OCI-LY3 (cell line): ENCODE measurements at regions not wholly inside any gene's neighbourhood (a gene's known extent, or its start where the extent isn't known, plus 50 kb on each side); places are given as distances from the start of the nearest gene placed in this dataset.

Source experiments
- EZH2phosphoT487 ChIP-seq: fragments of 200-600 bp; shearing (Covaris generic); IDR thresholded peaks from 2 replicates; pipeline ENCODE4 v1.6.1; 2018; ENCODE audit warnings: antibody characterized with exemption, mixed run types, low read depth
- TF ChIP-seq, protein P1 (sequence below): fragments of 200-600, 300-600 bp; sonication (generic); IDR thresholded peaks from 2 replicates; pipeline ENCODE4 v1.5.1; 2014; ENCODE audit warnings: antibody characterized with exemption, low read length, low read depth

DNA sequence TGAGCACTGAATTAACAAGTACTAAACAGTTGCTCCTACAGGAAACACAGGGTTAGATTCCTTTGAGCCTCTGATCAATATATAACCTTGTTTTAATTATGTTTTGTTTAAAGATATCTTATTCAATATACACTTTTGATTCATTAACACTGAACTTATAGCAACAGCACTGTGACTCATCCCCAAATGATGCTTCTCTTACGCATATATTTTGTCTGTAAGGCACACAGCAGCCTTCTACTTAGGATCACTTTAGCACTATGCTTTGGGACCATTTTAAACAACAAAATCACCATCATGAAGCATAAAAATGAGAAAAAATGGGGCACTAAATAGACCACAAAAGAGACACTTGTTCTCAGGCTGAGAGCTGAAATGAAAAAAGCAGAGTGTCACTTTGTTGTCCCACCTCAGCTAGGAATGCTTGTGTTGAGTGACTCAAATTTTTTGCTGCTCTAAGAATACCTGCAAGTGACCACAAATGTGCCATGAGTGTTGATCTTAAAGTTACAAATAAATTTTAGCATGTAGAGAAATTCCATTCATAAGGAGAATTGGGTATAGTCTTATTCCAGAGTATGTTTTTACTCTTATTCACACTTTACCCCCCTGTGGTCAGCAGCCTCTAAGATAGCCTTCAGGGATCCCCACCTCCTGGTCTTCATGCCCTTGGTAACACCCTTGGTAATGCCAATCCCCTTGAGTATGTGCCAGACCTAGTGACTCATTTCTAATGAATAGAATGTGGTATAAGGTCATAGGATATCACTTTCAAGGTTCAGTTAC lies 252.7 kb upstream of the IL12B start:
- TF ChIP-seq, protein P1, sequence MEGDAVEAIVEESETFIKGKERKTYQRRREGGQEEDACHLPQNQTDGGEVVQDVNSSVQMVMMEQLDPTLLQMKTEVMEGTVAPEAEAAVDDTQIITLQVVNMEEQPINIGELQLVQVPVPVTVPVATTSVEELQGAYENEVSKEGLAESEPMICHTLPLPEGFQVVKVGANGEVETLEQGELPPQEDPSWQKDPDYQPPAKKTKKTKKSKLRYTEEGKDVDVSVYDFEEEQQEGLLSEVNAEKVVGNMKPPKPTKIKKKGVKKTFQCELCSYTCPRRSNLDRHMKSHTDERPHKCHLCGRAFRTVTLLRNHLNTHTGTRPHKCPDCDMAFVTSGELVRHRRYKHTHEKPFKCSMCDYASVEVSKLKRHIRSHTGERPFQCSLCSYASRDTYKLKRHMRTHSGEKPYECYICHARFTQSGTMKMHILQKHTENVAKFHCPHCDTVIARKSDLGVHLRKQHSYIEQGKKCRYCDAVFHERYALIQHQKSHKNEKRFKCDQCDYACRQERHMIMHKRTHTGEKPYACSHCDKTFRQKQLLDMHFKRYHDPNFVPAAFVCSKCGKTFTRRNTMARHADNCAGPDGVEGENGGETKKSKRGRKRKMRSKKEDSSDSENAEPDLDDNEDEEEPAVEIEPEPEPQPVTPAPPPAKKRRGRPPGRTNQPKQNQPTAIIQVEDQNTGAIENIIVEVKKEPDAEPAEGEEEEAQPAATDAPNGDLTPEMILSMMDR, result no peak
- no peak for TF ChIP-seq EZH2phosphoT487
